ENCODE measurements at regions not wholly inside any gene's neighbourhood (a gene's known extent, or its start where the extent isn't known, plus 50 kb on each side); places are given as distances from the start of the nearest gene placed in this dataset.

GRCh38 chr1:234537236-234537635 is 58.3 kb upstream of the TARBP1 start:
- Histone ChIP-seq H3K4me3 (ENCODE audit: low read length in 2 of 2) (no peak overlapping the region), H3K36me3 (ENCODE audit: control insufficient read depth in 2 of 2, insufficient read depth in 2 of 2, low read length in 1 of 2) (no peaks in the 10 kb centered on the region), H3K27ac (ENCODE audit: low read depth in 1 of 2, low read length in 1 of 2) (peak overlapping the region in 1 of 2 donors; percentile 2), H3K27me3 (ENCODE audit: control insufficient read depth in 2 of 2, insufficient read depth in 1 of 2, low read length in 1 of 2) (no peaks in the 10 kb centered on the region), H3K9me3 (ENCODE audit: control insufficient read depth in 2 of 2, insufficient read depth in 1 of 2, low read length in 1 of 2) (no peaks in the 10 kb centered on the region), H3K4me1 (ENCODE audit: control insufficient read depth in 2 of 2, insufficient read depth in 2 of 2, low read length in 2 of 2) (peaks cover 4 to 86% of the 10 kb centered on the region in 2 donors)
- no peak for DNase-seq (ENCODE audit: low read depth in 6 of 9, low spot score in 9 of 9)
- WGBS, result 91% methylated on average over 5 of the region's 5 CpGs

DNA sequence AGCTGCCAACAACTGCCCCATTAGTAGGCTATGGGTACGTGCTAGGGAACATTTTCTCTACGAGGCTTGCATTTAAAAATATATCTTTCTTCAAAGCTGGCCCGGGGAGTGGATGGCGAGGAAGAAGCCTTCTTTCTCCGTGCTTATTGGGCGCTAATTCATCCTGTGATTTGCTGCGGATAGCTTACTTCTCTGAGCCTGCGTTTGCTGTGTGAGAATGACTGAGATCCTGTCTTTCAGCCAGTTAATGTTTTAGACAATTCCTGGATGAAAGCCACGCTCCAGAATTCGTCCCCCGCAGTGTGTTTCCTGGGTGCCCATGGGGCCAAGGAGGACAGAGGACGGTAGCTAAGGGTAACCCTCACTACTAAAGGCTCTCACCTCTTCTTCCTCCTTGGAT is 57.8 kb upstream of the TARBP1 start:
- Histone ChIP-seq H3K4me1 (ENCODE audit: control insufficient read depth in 2 of 2, insufficient read depth in 2 of 2, low read length in 2 of 2) (peaks cover 4 to 85% of the 10 kb centered on the region in 2 donors), H3K27ac (ENCODE audit: low read depth in 1 of 2, low read length in 1 of 2) (peak overlapping the region in 1 of 2 donors; percentile 1), H3K36me3 (ENCODE audit: control insufficient read depth in 2 of 2, insufficient read depth in 2 of 2, low read length in 1 of 2) (no peaks in the 10 kb centered on the region), H3K27me3 (ENCODE audit: control insufficient read depth in 2 of 2, insufficient read depth in 1 of 2, low read length in 1 of 2) (no peaks in the 10 kb centered on the region), H3K4me3 (ENCODE audit: low read length in 2 of 2) (no peak overlapping the region), H3K9me3 (ENCODE audit: control insufficient read depth in 2 of 2, insufficient read depth in 1 of 2, low read length in 1 of 2) (no peaks in the 10 kb centered on the region)
- no peak for DNase-seq (ENCODE audit: low read depth in 6 of 9, low spot score in 9 of 9)
- 94% methylated on average over 12 of the region's 12 CpGs for WGBS

DNA sequence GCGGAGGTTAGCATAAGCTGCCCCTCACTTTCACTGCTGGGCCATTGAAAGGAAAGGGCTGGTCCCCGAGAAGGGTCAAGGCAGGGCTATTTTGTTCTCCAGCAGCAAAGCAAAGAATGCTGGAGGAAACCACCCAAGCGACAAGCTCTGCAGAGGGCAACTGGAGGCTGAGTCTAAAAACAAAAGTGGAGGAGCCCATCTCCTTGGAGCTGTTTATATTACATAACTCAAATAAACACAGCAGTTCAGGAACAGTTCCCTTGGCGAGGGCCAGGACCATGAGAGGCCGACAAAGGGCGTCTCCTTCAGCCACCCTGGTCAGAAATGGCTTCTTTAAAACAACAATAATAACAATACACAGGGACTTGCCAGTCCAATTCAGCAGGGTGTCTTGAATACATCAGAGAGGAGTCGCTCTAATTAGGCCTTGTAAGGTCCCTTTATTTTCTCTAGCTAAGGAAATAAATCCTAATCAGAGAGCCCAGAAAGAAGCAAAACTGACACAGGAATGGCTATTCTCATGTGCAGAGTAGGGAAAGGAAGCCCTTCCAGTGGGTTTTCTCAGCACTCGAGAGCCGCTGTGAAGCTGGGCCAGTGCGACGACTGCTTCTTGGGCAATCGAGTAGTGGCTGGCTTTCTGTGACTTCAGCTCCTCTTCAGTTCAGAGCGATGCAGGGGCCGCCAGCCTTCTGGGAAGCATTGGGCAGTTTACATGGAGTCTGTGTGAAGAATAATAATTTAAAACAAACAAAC is 57.0 kb upstream of the TARBP1 start:
- Histone ChIP-seq H3K4me1 (ENCODE audit: control insufficient read depth in 2 of 2, insufficient read depth in 2 of 2, low read length in 2 of 2) (peaks cover 4 to 77% of the 10 kb centered on the region in 2 donors), H3K27me3 (ENCODE audit: control insufficient read depth in 2 of 2, insufficient read depth in 1 of 2, low read length in 1 of 2) (no peaks in the 10 kb centered on the region), H3K36me3 (ENCODE audit: control insufficient read depth in 2 of 2, insufficient read depth in 2 of 2, low read length in 1 of 2) (no peaks in the 10 kb centered on the region), H3K27ac (ENCODE audit: low read depth in 1 of 2, low read length in 1 of 2) (peak overlapping the region in 1 of 2 donors; percentile 47), H3K4me3 (ENCODE audit: low read length in 2 of 2) (no peak overlapping the region), H3K9me3 (ENCODE audit: control insufficient read depth in 2 of 2, insufficient read depth in 1 of 2, low read length in 1 of 2) (no peaks in the 10 kb centered on the region)
- DNase-seq (ENCODE audit: low read depth in 6 of 9, low spot score in 9 of 9), result no peak
- WGBS, result 94% methylated on average over 14 of the region's 14 CpGs

- H3K4me1 ChIP-seq (ENCODE audit: control insufficient read depth in 2 of 2, insufficient read depth in 2 of 2, low read length in 2 of 2), result peaks cover 4 to 75% of the 10 kb centered on the region in 2 donors
- peak overlapping the region; percentile 47 to 59 for H3K27ac ChIP-seq (ENCODE audit: low read depth in 1 of 2, low read length in 1 of 2)
- no peaks in the 10 kb centered on the region for H3K9me3 ChIP-seq (ENCODE audit: control insufficient read depth in 2 of 2, insufficient read depth in 1 of 2, low read length in 1 of 2)
- H3K4me3 ChIP-seq (ENCODE audit: low read length in 2 of 2), result no peak overlapping the region
- no peak for DNase-seq (ENCODE audit: low read depth in 6 of 9, low spot score in 9 of 9)
- WGBS, result 96% methylated on average over 7 of the region's 7 CpGs
- H3K36me3 ChIP-seq (ENCODE audit: control insufficient read depth in 2 of 2, insufficient read depth in 2 of 2, low read length in 1 of 2), result no peaks in the 10 kb centered on the region
- H3K27me3 ChIP-seq (ENCODE audit: control insufficient read depth in 2 of 2, insufficient read depth in 1 of 2, low read length in 1 of 2), result no peaks in the 10 kb centered on the region
These were observed 56.2 kb upstream of the TARBP1 start for GRCh38 chr1:234535218-234535617.

- H3K4me3 ChIP-seq (ENCODE audit: low read length in 2 of 2), result no peak overlapping the region
- no peaks in the 10 kb centered on the region for H3K9me3 ChIP-seq (ENCODE audit: control insufficient read depth in 2 of 2, insufficient read depth in 1 of 2, low read length in 1 of 2)
- H3K27ac ChIP-seq (ENCODE audit: low read depth in 1 of 2, low read length in 1 of 2), result peak overlapping the region; percentile 25 to 81
- 92% methylated on average over 14 of the region's 14 CpGs for WGBS
- H3K36me3 ChIP-seq (ENCODE audit: control insufficient read depth in 2 of 2, insufficient read depth in 2 of 2, low read length in 1 of 2), result no peaks in the 10 kb centered on the region
- no peaks in the 10 kb centered on the region for H3K27me3 ChIP-seq (ENCODE audit: control insufficient read depth in 2 of 2, insufficient read depth in 1 of 2, low read length in 1 of 2)
- H3K4me1 ChIP-seq (ENCODE audit: control insufficient read depth in 2 of 2, insufficient read depth in 2 of 2, low read length in 2 of 2), result peaks cover 2 to 71% of the 10 kb centered on the region in 2 donors
- DNase-seq (ENCODE audit: low read depth in 6 of 9, low spot score in 9 of 9), result peak in 2 of 9 donors; percentile 22 to 45
These were observed 55.2 kb upstream of the TARBP1 start for GRCh38 chr1:234533975-234534876.

- Histone ChIP-seq H3K36me3 (ENCODE audit: control insufficient read depth in 2 of 2, insufficient read depth in 2 of 2, low read length in 1 of 2) (no peaks in the 10 kb centered on the region), H3K4me1 (ENCODE audit: control insufficient read depth in 2 of 2, insufficient read depth in 2 of 2, low read length in 2 of 2) (peaks cover 2 to 62% of the 10 kb centered on the region in 2 donors), H3K27ac (ENCODE audit: low read depth in 1 of 2, low read length in 1 of 2) (peak overlapping the region; percentile 67 to 81), H3K9me3 (ENCODE audit: control insufficient read depth in 2 of 2, insufficient read depth in 1 of 2, low read length in 1 of 2) (no peaks in the 10 kb centered on the region), H3K4me3 (ENCODE audit: low read length in 2 of 2) (no peak overlapping the region), H3K27me3 (ENCODE audit: control insufficient read depth in 2 of 2, insufficient read depth in 1 of 2, low read length in 1 of 2) (no peaks in the 10 kb centered on the region)
- WGBS, result 98% methylated on average over 12 of the region's 12 CpGs
- no peak for DNase-seq (ENCODE audit: low read depth in 6 of 9, low spot score in 9 of 9)
These were observed 54.3 kb upstream of the TARBP1 start for GRCh38 chr1:234533034-234533891.

DNA sequence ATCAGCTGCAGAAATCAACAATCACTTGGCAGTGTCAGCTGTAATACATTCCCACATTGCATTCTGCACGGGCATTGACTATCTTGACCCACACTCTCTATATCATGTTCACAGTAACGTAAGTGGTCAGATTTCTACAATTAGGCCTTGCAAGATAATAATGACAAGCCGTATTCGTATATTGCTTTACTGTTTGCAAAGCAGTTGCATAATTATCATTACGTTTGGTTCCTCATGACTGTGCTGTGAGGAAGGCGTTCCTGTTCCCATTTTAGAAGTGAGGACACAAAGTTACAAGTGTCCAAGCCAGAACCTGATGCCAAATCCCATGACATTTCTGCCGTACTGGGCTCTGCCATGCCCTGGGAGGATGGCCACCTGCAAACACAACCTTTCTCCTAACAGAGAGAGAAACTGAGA is 53.5 kb upstream of the TARBP1 start:
- peaks cover 2 to 56% of the 10 kb centered on the region in 2 donors for H3K4me1 ChIP-seq (ENCODE audit: control insufficient read depth in 2 of 2, insufficient read depth in 2 of 2, low read length in 2 of 2)
- whole genome bisulfite sequencing, result 92% methylated on average over 7 of the region's 7 CpGs
- no peaks in the 10 kb centered on the region for H3K27me3 ChIP-seq (ENCODE audit: control insufficient read depth in 2 of 2, insufficient read depth in 1 of 2, low read length in 1 of 2)

DNA sequence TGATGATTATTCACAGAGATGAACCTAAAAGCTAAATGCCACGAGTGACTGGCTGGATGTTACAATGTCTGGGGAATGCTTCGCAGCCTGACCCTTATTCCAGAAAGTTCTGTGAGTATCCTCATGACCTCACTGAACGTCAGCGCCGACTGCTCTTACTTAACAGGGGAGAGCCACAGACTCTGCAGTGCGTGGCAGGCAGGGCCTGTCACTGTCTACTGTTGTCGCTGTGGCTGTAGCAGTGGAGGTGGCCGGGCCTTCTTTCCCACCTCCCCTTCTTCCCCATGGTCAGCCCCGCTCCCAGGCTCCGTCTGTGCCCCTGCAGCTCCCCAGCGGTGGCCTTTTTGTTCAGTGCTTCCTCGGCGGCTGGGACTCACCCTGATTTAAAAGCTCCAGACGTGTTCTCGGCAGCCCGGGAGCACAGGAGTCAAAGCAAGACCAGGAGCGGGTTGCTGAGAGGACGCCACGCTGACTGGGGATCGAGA is 52.2 kb upstream of the TARBP1 start:
- Histone ChIP-seq H3K27ac (ENCODE audit: low read depth in 1 of 2, low read length in 1 of 2) (peak overlapping the region; percentile 81 to 87), H3K4me3 (ENCODE audit: low read length in 2 of 2) (no peak overlapping the region), H3K36me3 (ENCODE audit: control insufficient read depth in 2 of 2, insufficient read depth in 2 of 2, low read length in 1 of 2) (no peaks in the 10 kb centered on the region), H3K27me3 (ENCODE audit: control insufficient read depth in 2 of 2, insufficient read depth in 1 of 2, low read length in 1 of 2) (no peaks in the 10 kb centered on the region), H3K9me3 (ENCODE audit: control insufficient read depth in 2 of 2, insufficient read depth in 1 of 2, low read length in 1 of 2) (no peaks in the 10 kb centered on the region), H3K4me1 (ENCODE audit: control insufficient read depth in 2 of 2, insufficient read depth in 2 of 2, low read length in 2 of 2) (peaks cover 2 to 44% of the 10 kb centered on the region in 2 donors)
- no peak for DNase-seq (ENCODE audit: low read depth in 6 of 9, low spot score in 9 of 9)
- WGBS, result 94% methylated on average over 20 of the region's 20 CpGs

More for the DNA sequence above, 53.5 kb upstream of the TARBP1 start:
- no peak overlapping the region for H3K4me3 ChIP-seq (ENCODE audit: low read length in 2 of 2)
- H3K9me3 ChIP-seq (ENCODE audit: control insufficient read depth in 2 of 2, insufficient read depth in 1 of 2, low read length in 1 of 2), result no peaks in the 10 kb centered on the region
- no peaks in the 10 kb centered on the region for H3K36me3 ChIP-seq (ENCODE audit: control insufficient read depth in 2 of 2, insufficient read depth in 2 of 2, low read length in 1 of 2)
- peak overlapping the region; percentile 64 to 81 for H3K27ac ChIP-seq (ENCODE audit: low read depth in 1 of 2, low read length in 1 of 2)
- DNase-seq (ENCODE audit: low read depth in 6 of 9, low spot score in 9 of 9), result no peak
